HepG2 (cell line): ENCODE measurements at regions not wholly inside any gene's neighbourhood (a gene's known extent, or its start where the extent isn't known, plus 50 kb on each side); places are given as distances from the start of the nearest gene placed in this dataset.

Source experiments
- ATAC-seq: fragments of 200-7000 bp; cut with Tn5 transposase; 3 replicates; pipeline ENCODE4 v1.9.1; 2020; ENCODE audit warnings: mild to moderate bottlenecking, moderate library complexity
- BruUV-seq: library from RNA; stranded (reverse); fragments of 400-500 nt; replicated peaks from 2 replicates; lab custom pipeline; 2021; lab: Mats Ljungman, UMichigan
- CTCF ChIA-PET: fragments of 300-600 bp; formaldehyde crosslinking; extraction: SDS; loops from one replicate; lab custom pipeline; 2021; ENCODE audit warnings: low total read pairs, inconsistent platforms, low intra/inter-chr PET ratio; lab: Yijun Ruan, JAX
- POLR2A ChIA-PET: fragments of 350-600 bp; sonication (Branson Sonifier 250); formaldehyde crosslinking; loops from one replicate; lab custom pipeline; 2020; ENCODE audit warnings: antibody characterized with exemption, inconsistent platforms; lab: Yijun Ruan, JAX
- DNase-seq: peaks from one replicate; pipeline ENCODE4 v3.0.0-alpha.2; 2015; ENCODE audit warnings: low spot score
- FAIRE-seq: peaks from 3 replicates; lab custom pipeline; 2011; peaks lifted over from hg19 to GRCh38; lab: Jason Lieb, UNC
- H2AFZ ChIP-seq: one replicate; pipeline ENCODE4 v1.6.1; 2011; ENCODE audit warnings: low read length, inconsistent platforms
- H3K27ac ChIP-seq: fragments of 300-600 bp; 3 replicates; pipeline ENCODE4 v1.8.0; 2011; ENCODE audit warnings: mixed run types, mild to moderate bottlenecking, mixed read lengths, low read length, inconsistent platforms; ENCODE audit not compliant: insufficient read depth; ENCODE audit errors: extremely low read length
- H3K27me3 ChIP-seq, 2 experiments: fragments of 200-600 bp in 1 of 2; 2 replicates in 1 of 2; 3 replicates in 1 of 2; pipeline versions ENCODE4 v1.6.0 to v1.8.0; 2011; ENCODE audit warnings: low read length in 2 of 2, mild to moderate bottlenecking in 2 of 2, moderate library complexity in 2 of 2, inconsistent platforms in 1 of 2; ENCODE audit not compliant: insufficient read depth in 2 of 2, control insufficient read depth in 1 of 2
- H3K36me3 ChIP-seq, 2 experiments: fragments of 200-600 bp in 1 of 2; replicated peaks in 1 of 2; 2 replicates in 1 of 2; 3 replicates in 1 of 2; pipeline versions ENCODE4 v1.5.1 to v1.8.0; 2011; ENCODE audit warnings: low read length in 2 of 2, inconsistent platforms in 1 of 2; ENCODE audit not compliant: insufficient read depth in 2 of 2, control insufficient read depth in 1 of 2
- H3K4me1 ChIP-seq: 2 replicates; pipeline ENCODE4 v1.5.1; 2012; ENCODE audit warnings: low read length, inconsistent platforms; ENCODE audit not compliant: insufficient read depth
- H3K4me2 ChIP-seq: 2 replicates; pipeline ENCODE4 v1.6.0; 2011; ENCODE audit warnings: low read depth, low read length, inconsistent platforms
- H3K4me3 ChIP-seq, 3 experiments: fragments of 200-600 bp in 1 of 3; sonication (generic), shearing (Covaris generic) in 1 of 3; replicated peaks in 1 of 3; 2 replicates each; pipeline ENCODE4 v1.5.1; 2011 to 2016; ENCODE audit warnings: low read length in 3 of 3, inconsistent platforms in 2 of 3, low read depth in 2 of 3, mild to moderate bottlenecking in 2 of 3, control low read depth in 1 of 3, mixed read lengths in 1 of 3; ENCODE audit not compliant: insufficient read depth in 1 of 3
- H3K79me2 ChIP-seq: one replicate; pipeline ENCODE4 v1.6.1; 2011; ENCODE audit warnings: low read length, inconsistent platforms; ENCODE audit not compliant: insufficient read depth
- H3K9ac ChIP-seq: 2 replicates; pipeline ENCODE4 v1.6.0; 2011; ENCODE audit warnings: mild to moderate bottlenecking, low read depth, low read length, inconsistent platforms; ENCODE audit not compliant: insufficient read depth
- H3K9me3 ChIP-seq: 2 replicates; pipeline ENCODE4 v1.5.1; 2012; ENCODE audit warnings: mild to moderate bottlenecking, low read length
- H4K20me1 ChIP-seq: 2 replicates; pipeline ENCODE4 v1.6.0; 2011; ENCODE audit warnings: inconsistent platforms, mild to moderate bottlenecking, low read length, moderate library complexity; ENCODE audit not compliant: insufficient read depth
- NFATC3 ChIP-seq: sonication (generic); formaldehyde crosslinking; IDR thresholded peaks from 2 replicates; pipeline ENCODE4 v1.5.1; 2020; ENCODE audit warnings: mild to moderate bottlenecking, missing genetic modification reagents
- NONO ChIP-seq, 2 experiments: fragments of 450-650 bp in 1 of 2; sonication (generic) in 1 of 2; formaldehyde crosslinking in 1 of 2; IDR thresholded peaks in 1 of 2; conservative IDR thresholded peaks in 1 of 2; 2 replicates each; pipeline versions ENCODE4 v1.6.1 to v1.8.0; 2017 to 2022; ENCODE audit warnings: mild to moderate bottlenecking in 1 of 2, missing genetic modification reagents in 1 of 2, moderate library complexity in 1 of 2
- TOPORS ChIP-seq: sonication (generic); formaldehyde crosslinking; IDR thresholded peaks from 2 replicates; pipeline ENCODE4 v1.8.0; 2023; ENCODE audit warnings: mild to moderate bottlenecking, missing genetic modification reagents
- ZNF24 ChIP-seq: fragments of 450-650 bp; IDR thresholded peaks from 2 replicates; pipeline ENCODE4 v1.6.1; 2017; ENCODE audit warnings: antibody characterized with exemption, mild to moderate bottlenecking
- ZNF350 ChIP-seq: sonication (generic); formaldehyde crosslinking; IDR thresholded peaks from 2 replicates; pipeline ENCODE4 v1.4.0; 2020; ENCODE audit warnings: mild to moderate bottlenecking, low read depth, missing genetic modification reagents, borderline replicate concordance
- WGBS: methylation state at CpG from one replicate; pipeline ENCODE4 v1.1.6; 2017; ENCODE audit warnings: low lambda C conversion rate; 5-methylcytosine and 5-hydroxymethylcytosine counted together
- in situ Hi-C: cut with HindIII; loops from 2 replicates; pipeline ENCODE4 v1.10.0; 2017; ENCODE audit warnings: low pct_unique_long_range_greater_than_20kb; ENCODE audit not compliant: extremely low pct_ligation_motif_present
- intact Hi-C: fragments of 100-400 bp; cut with micrococcal nuclease; formaldehyde crosslinking; loops from one replicate; pipeline ENCODE4 v1.10.0; 2022; ENCODE audit not compliant: unreplicated experiment
- TF ChIP-seq, protein P1 (sequence below): sonication (generic); formaldehyde crosslinking; IDR thresholded peaks from 2 replicates; pipeline ENCODE4 v1.4.0; 2020; ENCODE audit warnings: missing genetic modification reagents
- TF ChIP-seq, protein P2 (sequence below): IDR thresholded peaks from 2 replicates; pipeline ENCODE4 v1.6.1; 2018; ENCODE audit warnings: missing genetic modification reagents, mild to moderate bottlenecking, missing compliant biosample characterization

DNA sequence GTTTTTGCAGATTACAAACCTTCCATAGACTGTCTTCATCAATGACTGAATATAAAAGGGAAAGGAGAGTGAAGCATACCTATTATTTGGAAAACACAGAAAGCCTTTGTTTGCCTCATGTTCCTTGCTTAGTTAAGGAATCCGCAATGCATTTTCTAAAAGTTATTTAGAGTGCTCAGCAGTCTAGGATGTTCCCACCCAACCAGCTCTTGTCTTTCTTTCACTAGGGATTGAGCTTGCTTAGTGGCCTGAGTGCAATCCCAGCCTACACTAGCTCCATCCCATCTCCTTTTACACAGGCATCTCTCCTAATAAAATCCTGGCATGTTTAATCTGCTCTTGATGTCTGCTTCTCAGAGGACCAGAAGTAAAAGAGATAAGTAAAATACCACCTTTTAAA lies 850.5 kb upstream of the GJE1 start:
- no peaks in the 10 kb centered on the region for H3K27me3 ChIP-seq
- no peaks in the 10 kb centered on the region for H3K36me3 ChIP-seq
- H3K4me3 ChIP-seq: no peak overlapping the region
- DNase-seq (no peak), FAIRE-seq (no peak), ATAC-seq (no peak)
- ChIA-PET POLR2A (no interaction called here), CTCF (no interaction called here)
- 32% methylated on average over 1 of the region's 1 CpG for WGBS
- TF ChIP-seq NONO (IDR thresholded peaks at IDR 0.05) (no peak), NONO (CRISPR knock-in tag; conservative IDR thresholded peaks at IDR 0.05) (no peak), NFATC3 (CRISPR knock-in tag) (no peak), TOPORS (CRISPR knock-in tag) (no peak), ZNF350 (CRISPR knock-in tag) (no peak), ZNF24 (no peak)
- TF ChIP-seq, protein P1, sequence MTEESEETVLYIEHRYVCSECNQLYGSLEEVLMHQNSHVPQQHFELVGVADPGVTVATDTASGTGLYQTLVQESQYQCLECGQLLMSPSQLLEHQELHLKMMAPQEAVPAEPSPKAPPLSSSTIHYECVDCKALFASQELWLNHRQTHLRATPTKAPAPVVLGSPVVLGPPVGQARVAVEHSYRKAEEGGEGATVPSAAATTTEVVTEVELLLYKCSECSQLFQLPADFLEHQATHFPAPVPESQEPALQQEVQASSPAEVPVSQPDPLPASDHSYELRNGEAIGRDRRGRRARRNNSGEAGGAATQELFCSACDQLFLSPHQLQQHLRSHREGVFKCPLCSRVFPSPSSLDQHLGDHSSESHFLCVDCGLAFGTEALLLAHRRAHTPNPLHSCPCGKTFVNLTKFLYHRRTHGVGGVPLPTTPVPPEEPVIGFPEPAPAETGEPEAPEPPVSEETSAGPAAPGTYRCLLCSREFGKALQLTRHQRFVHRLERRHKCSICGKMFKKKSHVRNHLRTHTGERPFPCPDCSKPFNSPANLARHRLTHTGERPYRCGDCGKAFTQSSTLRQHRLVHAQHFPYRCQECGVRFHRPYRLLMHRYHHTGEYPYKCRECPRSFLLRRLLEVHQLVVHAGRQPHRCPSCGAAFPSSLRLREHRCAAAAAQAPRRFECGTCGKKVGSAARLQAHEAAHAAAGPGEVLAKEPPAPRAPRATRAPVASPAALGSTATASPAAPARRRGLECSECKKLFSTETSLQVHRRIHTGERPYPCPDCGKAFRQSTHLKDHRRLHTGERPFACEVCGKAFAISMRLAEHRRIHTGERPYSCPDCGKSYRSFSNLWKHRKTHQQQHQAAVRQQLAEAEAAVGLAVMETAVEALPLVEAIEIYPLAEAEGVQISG (CRISPR knock-in tag): no peak
- TF ChIP-seq, protein P2, sequence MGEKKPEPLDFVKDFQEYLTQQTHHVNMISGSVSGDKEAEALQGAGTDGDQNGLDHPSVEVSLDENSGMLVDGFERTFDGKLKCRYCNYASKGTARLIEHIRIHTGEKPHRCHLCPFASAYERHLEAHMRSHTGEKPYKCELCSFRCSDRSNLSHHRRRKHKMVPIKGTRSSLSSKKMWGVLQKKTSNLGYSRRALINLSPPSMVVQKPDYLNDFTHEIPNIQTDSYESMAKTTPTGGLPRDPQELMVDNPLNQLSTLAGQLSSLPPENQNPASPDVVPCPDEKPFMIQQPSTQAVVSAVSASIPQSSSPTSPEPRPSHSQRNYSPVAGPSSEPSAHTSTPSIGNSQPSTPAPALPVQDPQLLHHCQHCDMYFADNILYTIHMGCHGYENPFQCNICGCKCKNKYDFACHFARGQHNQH: no peak
- in situ Hi-C loops: no loop called here
- no peaks in the 10 kb centered on the region for H3K79me2 ChIP-seq
- intact Hi-C loops: no loop called here
- no peaks in the 10 kb centered on the region for H3K9me3 ChIP-seq
- H3K9ac ChIP-seq: no peak overlapping the region
- BruUV-seq: no TSS peak
- H2AFZ ChIP-seq: no peak overlapping the region
- H3K4me1 ChIP-seq: no peaks in the 10 kb centered on the region
- no peak overlapping the region for H3K4me2 ChIP-seq
- H4K20me1 ChIP-seq: no peaks in the 10 kb centered on the region
- no peak overlapping the region for H3K27ac ChIP-seq
